ENCODE measurements at regions not wholly inside any gene's neighbourhood (a gene's known extent, or its start where the extent isn't known, plus 50 kb on each side); places are given as distances from the start of the nearest gene placed in this dataset.

GRCh38 chr5:128681764-128682592, 143.9 kb upstream of the FBN2 start:
- no peaks in the 10 kb centered on the region for H3K4me1 ChIP-seq (ENCODE audit: control insufficient read depth in 1 of 2, extremely low read depth in 1 of 2, insufficient read depth in 2 of 2, low read length in 2 of 2)
- no peak overlapping the region for H3K4me3 ChIP-seq (ENCODE audit: control insufficient read depth in 1 of 2, extremely low read depth in 1 of 2, low read length in 1 of 2)
- Mint-ChIP-seq H3K27ac (no peak overlapping the region), H3K4me1 (no peaks in the 10 kb centered on the region), H3K36me3 (no peaks in the 10 kb centered on the region), H3K27me3 (peaks cover 0 to 12% of the 10 kb centered on the region in 2 donors), H3K9me3 (peaks cover 0 to 2% (median 0%) of the 10 kb centered on the region in 3 donors), H3K4me3 (no peak overlapping the region)
- ChIA-PET CTCF (no interaction called here), POLR2A (no interaction called here)
- H3K27me3 ChIP-seq (replicated peaks in 1 of 2; ENCODE audit: control insufficient read depth in 2 of 2, extremely low read depth in 1 of 2, insufficient read depth in 2 of 2, low read length in 1 of 2) = no peaks in the 10 kb centered on the region
- H3K27ac ChIP-seq (ENCODE audit: low read length) = no peak overlapping the region
- no peak for ATAC-seq (replicated peaks in 1 of 4)
- no peaks in the 10 kb centered on the region for H3K36me3 ChIP-seq (ENCODE audit: control insufficient read depth in 2 of 2, extremely low read depth in 1 of 2, insufficient read depth in 1 of 2, low read length in 1 of 2)
- DNase-seq = no peak
- H3K9me3 ChIP-seq = no peaks in the 10 kb centered on the region
- WGBS (ENCODE audit: insufficient coverage) = no CpG with 5 or more reads among the region's 7 CpGs

- no CpG with 5 or more reads among the region's 2 CpGs for WGBS (ENCODE audit: insufficient coverage)
- H3K4me1 Mint-ChIP-seq = no peaks in the 10 kb centered on the region
- H3K27me3 ChIP-seq (replicated peaks in 1 of 2; ENCODE audit: control insufficient read depth in 2 of 2, extremely low read depth in 1 of 2, insufficient read depth in 2 of 2, low read length in 1 of 2) = no peaks in the 10 kb centered on the region
- CTCF ChIA-PET = no interaction called here
- no peaks in the 10 kb centered on the region for H3K36me3 Mint-ChIP-seq
- no peaks in the 10 kb centered on the region for H3K4me1 ChIP-seq (ENCODE audit: control insufficient read depth in 1 of 2, extremely low read depth in 1 of 2, insufficient read depth in 2 of 2, low read length in 2 of 2)
- DNase-seq (no peak), ATAC-seq (replicated peaks in 1 of 4) (no peak)
- no peak overlapping the region for H3K4me3 ChIP-seq (ENCODE audit: control insufficient read depth in 1 of 2, extremely low read depth in 1 of 2, low read length in 1 of 2)
- H3K27me3 Mint-ChIP-seq = peaks cover 0 to 12% of the 10 kb centered on the region in 2 donors
- H3K36me3 ChIP-seq (ENCODE audit: control insufficient read depth in 2 of 2, extremely low read depth in 1 of 2, insufficient read depth in 1 of 2, low read length in 1 of 2) = no peaks in the 10 kb centered on the region
- H3K9me3 ChIP-seq = no peaks in the 10 kb centered on the region
- POLR2A ChIA-PET = no interaction called here
- no peaks in the 10 kb centered on the region for H3K9me3 Mint-ChIP-seq
- H3K27ac Mint-ChIP-seq = no peak overlapping the region
- no peak overlapping the region for H3K27ac ChIP-seq (ENCODE audit: low read length)
- H3K4me3 Mint-ChIP-seq = no peak overlapping the region
Observed at GRCh38 chr5:128682669-128683068, 144.6 kb upstream of the FBN2 start.

- Histone ChIP-seq H3K9me3 (no peaks in the 10 kb centered on the region), H3K36me3 (ENCODE audit: control insufficient read depth in 2 of 2, extremely low read depth in 1 of 2, insufficient read depth in 1 of 2, low read length in 1 of 2) (no peaks in the 10 kb centered on the region), H3K4me1 (ENCODE audit: control insufficient read depth in 1 of 2, extremely low read depth in 1 of 2, insufficient read depth in 2 of 2, low read length in 2 of 2) (no peaks in the 10 kb centered on the region), H3K27me3 (replicated peaks in 1 of 2; ENCODE audit: control insufficient read depth in 2 of 2, extremely low read depth in 1 of 2, insufficient read depth in 2 of 2, low read length in 1 of 2) (no peaks in the 10 kb centered on the region), H3K4me3 (ENCODE audit: control insufficient read depth in 1 of 2, extremely low read depth in 1 of 2, low read length in 1 of 2) (no peak overlapping the region), H3K27ac (ENCODE audit: low read length) (no peak overlapping the region)
- H3K4me3 Mint-ChIP-seq = no peak overlapping the region
- H3K27ac Mint-ChIP-seq = no peak overlapping the region
- DNase-seq (no peak), ATAC-seq (replicated peaks in 1 of 4) (no peak)
- no CpG with 5 or more reads among the region's 1 CpG for WGBS (ENCODE audit: insufficient coverage)
- ChIA-PET POLR2A (no interaction called here), CTCF (no interaction called here)
- peaks cover 0 to 9% of the 10 kb centered on the region in 2 donors for H3K27me3 Mint-ChIP-seq
- no peaks in the 10 kb centered on the region for H3K9me3 Mint-ChIP-seq
- H3K4me1 Mint-ChIP-seq = no peaks in the 10 kb centered on the region
- H3K36me3 Mint-ChIP-seq = no peaks in the 10 kb centered on the region
Observed at GRCh38 chr5:128684961-128685360, 146.9 kb upstream of the FBN2 start.

DNA sequence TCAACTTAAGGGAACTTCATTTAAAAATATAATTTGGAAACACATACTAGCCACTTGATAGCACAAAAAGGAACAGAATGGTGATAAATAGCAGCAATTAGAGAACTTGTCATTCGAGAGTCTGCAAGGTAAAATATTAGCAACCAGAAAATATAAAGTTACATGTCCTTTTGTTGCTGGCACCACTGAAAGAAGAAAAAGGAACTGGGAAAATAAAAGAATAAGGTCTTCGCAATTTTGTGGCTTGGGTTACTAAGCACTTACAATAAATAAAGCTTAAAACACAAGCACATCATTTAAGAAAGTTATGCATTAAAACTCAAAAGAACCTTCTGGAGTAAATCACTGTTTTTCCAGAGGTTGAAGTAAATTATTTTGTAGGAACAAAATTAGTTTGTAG, 149.9 kb upstream of the FBN2 start:
- H3K4me3 Mint-ChIP-seq = no peak overlapping the region
- no peak for ATAC-seq (replicated peaks in 1 of 4)
- Histone ChIP-seq H3K27ac (ENCODE audit: low read length) (no peak overlapping the region), H3K4me3 (ENCODE audit: control insufficient read depth in 1 of 2, extremely low read depth in 1 of 2, low read length in 1 of 2) (no peak overlapping the region), H3K4me1 (ENCODE audit: control insufficient read depth in 1 of 2, extremely low read depth in 1 of 2, insufficient read depth in 2 of 2, low read length in 2 of 2) (no peaks in the 10 kb centered on the region), H3K9me3 (no peaks in the 10 kb centered on the region), H3K36me3 (ENCODE audit: control insufficient read depth in 2 of 2, extremely low read depth in 1 of 2, insufficient read depth in 1 of 2, low read length in 1 of 2) (no peaks in the 10 kb centered on the region), H3K27me3 (replicated peaks in 1 of 2; ENCODE audit: control insufficient read depth in 2 of 2, extremely low read depth in 1 of 2, insufficient read depth in 2 of 2, low read length in 1 of 2) (no peaks in the 10 kb centered on the region)
- no peaks in the 10 kb centered on the region for H3K27me3 Mint-ChIP-seq
- peaks cover 0 to 5% (median 0%) of the 10 kb centered on the region in 3 donors for H3K9me3 Mint-ChIP-seq
- H3K27ac Mint-ChIP-seq = no peak overlapping the region
- DNase-seq = no peak
- no CpG with 5 or more reads among the region's 2 CpGs for WGBS (ENCODE audit: insufficient coverage)
- ChIA-PET POLR2A (no interaction called here), CTCF (interaction anchor here in 1 of 2 donors (0.6 kb wide), 1 partner anchor 1132 kb away, joined by 5 read pairs; no protein-coding TSS in a partner anchor)
- H3K4me1 Mint-ChIP-seq = no peaks in the 10 kb centered on the region
- no peaks in the 10 kb centered on the region for H3K36me3 Mint-ChIP-seq

DNA sequence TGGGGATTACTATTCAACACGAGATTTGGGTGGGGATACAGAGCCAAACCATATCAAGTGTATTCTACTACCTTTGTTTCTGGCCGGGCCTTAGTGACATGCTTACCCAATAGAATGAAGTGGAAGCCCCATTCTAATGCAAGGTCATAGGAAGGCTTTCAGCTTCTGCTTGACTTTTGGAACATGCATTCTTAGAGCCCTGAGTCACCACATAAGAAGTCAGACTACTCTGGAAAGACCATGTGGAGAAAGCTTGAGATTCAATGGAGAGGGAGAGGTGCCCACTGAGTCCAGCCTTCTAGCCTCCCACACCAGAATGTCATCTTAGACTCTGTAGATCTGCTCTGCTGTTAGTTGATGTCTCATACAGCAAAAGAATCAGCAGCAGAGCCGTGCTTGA, 155.7 kb upstream of the FBN2 start:
- no peak for ATAC-seq (replicated peaks in 1 of 4)
- H3K4me3 Mint-ChIP-seq = no peak overlapping the region
- no peaks in the 10 kb centered on the region for H3K9me3 ChIP-seq
- H3K36me3 Mint-ChIP-seq = no peaks in the 10 kb centered on the region
- H3K4me1 Mint-ChIP-seq = no peaks in the 10 kb centered on the region
- no peak overlapping the region for H3K4me3 ChIP-seq (ENCODE audit: control insufficient read depth in 1 of 2, extremely low read depth in 1 of 2, low read length in 1 of 2)
- H3K27ac ChIP-seq (ENCODE audit: low read length) = no peak overlapping the region
- no peak for DNase-seq
- H3K27me3 Mint-ChIP-seq = peaks cover 0 to 4% of the 10 kb centered on the region in 2 donors
- no peaks in the 10 kb centered on the region for H3K27me3 ChIP-seq (replicated peaks in 1 of 2; ENCODE audit: control insufficient read depth in 2 of 2, extremely low read depth in 1 of 2, insufficient read depth in 2 of 2, low read length in 1 of 2)
- H3K4me1 ChIP-seq (ENCODE audit: control insufficient read depth in 1 of 2, extremely low read depth in 1 of 2, insufficient read depth in 2 of 2, low read length in 2 of 2) = no peaks in the 10 kb centered on the region
- ChIA-PET CTCF (no interaction called here), POLR2A (no interaction called here)
- peaks cover 0 to 11% (median 5%) of the 10 kb centered on the region in 3 donors for H3K9me3 Mint-ChIP-seq
- no peaks in the 10 kb centered on the region for H3K36me3 ChIP-seq (ENCODE audit: control insufficient read depth in 2 of 2, extremely low read depth in 1 of 2, insufficient read depth in 1 of 2, low read length in 1 of 2)
- H3K27ac Mint-ChIP-seq = no peak overlapping the region
- WGBS (ENCODE audit: insufficient coverage) = 100% methylated on average over 1 of the region's 3 CpGs

DNA sequence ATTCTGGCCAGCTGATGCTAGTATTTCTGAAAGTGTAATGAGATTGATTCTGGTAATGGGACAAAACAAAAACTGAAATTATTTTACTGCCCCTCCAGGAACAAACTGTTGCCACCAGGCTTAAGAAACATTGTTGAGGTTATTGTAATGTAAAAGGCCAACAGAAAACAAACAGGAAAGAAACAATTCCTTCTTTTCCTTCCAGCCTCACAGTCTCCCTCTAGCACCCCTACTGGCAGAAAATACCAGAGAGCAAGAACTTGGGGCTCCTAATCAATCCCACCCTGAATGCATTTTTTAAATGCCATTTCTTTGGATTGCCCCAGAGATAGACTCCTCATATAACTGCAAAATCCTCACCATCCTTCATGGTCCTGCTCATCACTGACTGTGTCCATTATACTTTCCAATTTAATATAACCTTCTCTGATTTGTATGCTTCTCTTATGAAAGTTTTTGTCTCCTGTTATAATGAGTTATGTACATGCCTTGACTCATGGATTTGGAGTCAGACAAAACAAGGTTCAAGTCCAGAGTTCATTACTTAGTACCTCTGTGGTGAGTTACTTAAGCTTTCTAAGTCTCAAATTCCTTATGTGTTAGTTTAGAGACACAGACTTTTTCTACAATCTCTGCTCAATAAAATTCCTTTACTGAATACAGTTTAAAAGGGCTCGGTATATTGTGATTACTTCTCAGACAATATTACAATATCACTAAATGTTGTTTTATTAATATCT, 157.9 kb upstream of the FBN2 start:
- WGBS (ENCODE audit: insufficient coverage) = no CpG with 5 or more reads among the region's 1 CpG
- H3K27ac Mint-ChIP-seq = no peak overlapping the region
- POLR2A ChIA-PET = no interaction called here

More for the DNA sequence above, 157.9 kb upstream of the FBN2 start:
- Mint-ChIP-seq H3K4me3 (no peak overlapping the region), H3K4me1 (no peaks in the 10 kb centered on the region), H3K36me3 (no peaks in the 10 kb centered on the region), H3K27me3 (peaks cover 0 to 4% of the 10 kb centered on the region in 2 donors), H3K9me3 (peaks cover 0 to 11% (median 5%) of the 10 kb centered on the region in 3 donors)
- CTCF ChIA-PET = no interaction called here
- no peaks in the 10 kb centered on the region for H3K36me3 ChIP-seq (ENCODE audit: control insufficient read depth in 2 of 2, extremely low read depth in 1 of 2, insufficient read depth in 1 of 2, low read length in 1 of 2)
- H3K4me1 ChIP-seq (ENCODE audit: control insufficient read depth in 1 of 2, extremely low read depth in 1 of 2, insufficient read depth in 2 of 2, low read length in 2 of 2) = no peaks in the 10 kb centered on the region
- ATAC-seq (replicated peaks in 1 of 4) = no peak
- H3K9me3 ChIP-seq = no peaks in the 10 kb centered on the region
- H3K4me3 ChIP-seq (ENCODE audit: control insufficient read depth in 1 of 2, extremely low read depth in 1 of 2, low read length in 1 of 2) = no peak overlapping the region
- no peak for DNase-seq
- H3K27me3 ChIP-seq (replicated peaks in 1 of 2; ENCODE audit: control insufficient read depth in 2 of 2, extremely low read depth in 1 of 2, insufficient read depth in 2 of 2, low read length in 1 of 2) = no peaks in the 10 kb centered on the region
- H3K27ac ChIP-seq (ENCODE audit: low read length) = no peak overlapping the region
